Embryonic facial prominence (tissue), 1 donor: ENCODE measurements at regions not wholly inside any gene's neighbourhood (a gene's known extent, or its start where the extent isn't known, plus 50 kb on each side); places are given as distances from the start of the nearest gene placed in this dataset.

Experiments
- DNase-seq: peaks from one replicate; pipeline ENCODE4 v3.0.0-alpha.2; 2016; ENCODE audit errors: extremely low spot score

DNA sequence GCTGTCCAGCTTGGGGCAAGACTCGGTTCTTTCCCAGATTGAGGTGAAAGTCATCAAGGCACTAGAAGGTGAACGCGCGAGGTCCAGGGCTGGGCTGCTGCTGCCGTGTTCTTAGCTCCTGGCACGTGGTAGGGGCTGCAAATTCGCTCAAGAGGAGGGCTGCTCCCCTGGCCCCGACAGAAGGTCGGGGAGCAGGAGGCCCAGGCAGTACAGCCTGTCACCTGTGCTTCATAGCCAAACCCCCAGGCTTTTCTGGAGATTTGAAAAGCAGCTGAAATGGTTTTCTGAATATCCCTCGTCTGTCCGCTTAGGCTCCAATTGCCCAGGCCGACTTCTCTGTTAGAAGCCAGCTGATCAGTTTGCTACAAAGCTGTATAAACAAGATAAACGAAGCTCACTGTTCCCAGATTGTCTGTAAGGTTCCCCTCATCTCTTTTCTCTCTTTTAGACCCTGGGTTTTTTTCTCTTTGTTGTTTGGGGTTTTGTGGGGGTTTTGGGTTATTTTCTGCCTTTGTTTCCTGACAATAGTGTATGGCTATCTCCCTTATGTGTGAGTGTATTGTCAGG, 60.0 kb upstream of the STX18 start:
- DNase-seq, result no peak

DNA sequence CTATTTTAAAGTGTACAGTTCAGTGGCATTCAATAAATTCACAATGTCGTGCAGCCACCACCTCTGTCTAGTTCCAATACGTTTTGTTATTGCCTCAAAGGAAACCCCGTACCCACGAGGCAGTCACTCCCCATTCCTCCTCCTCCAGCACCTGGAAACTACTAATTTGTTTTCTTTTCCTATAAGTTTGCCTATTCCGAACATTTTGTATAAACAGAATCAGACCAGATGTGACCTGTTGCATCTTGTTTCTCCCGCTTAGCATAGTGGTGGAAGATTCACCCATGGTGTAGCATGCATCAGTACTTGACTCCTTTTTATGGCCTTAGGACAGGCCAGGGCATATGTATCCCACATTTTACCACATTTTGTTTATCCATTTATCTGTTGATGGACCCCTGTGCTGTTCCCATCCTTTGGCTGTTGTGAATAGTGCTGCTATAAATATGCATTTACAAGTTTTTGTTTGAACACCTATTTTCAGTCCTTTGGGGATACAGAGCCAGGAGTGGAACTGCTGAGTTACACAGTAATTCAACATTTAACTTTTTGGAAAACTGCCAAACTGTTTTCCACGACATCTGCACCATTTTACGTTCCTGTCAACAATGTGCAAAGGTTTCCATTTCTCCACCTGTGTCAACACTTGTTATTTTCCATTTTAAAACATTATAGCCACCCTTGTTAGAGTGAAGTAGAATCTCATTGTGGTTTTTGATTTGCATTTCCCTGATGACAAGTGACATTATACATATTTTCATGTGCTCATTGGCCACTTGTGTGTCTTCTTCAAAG, 57.8 kb upstream of the STX18 start:
- DNase-seq, result no peak

DNA sequence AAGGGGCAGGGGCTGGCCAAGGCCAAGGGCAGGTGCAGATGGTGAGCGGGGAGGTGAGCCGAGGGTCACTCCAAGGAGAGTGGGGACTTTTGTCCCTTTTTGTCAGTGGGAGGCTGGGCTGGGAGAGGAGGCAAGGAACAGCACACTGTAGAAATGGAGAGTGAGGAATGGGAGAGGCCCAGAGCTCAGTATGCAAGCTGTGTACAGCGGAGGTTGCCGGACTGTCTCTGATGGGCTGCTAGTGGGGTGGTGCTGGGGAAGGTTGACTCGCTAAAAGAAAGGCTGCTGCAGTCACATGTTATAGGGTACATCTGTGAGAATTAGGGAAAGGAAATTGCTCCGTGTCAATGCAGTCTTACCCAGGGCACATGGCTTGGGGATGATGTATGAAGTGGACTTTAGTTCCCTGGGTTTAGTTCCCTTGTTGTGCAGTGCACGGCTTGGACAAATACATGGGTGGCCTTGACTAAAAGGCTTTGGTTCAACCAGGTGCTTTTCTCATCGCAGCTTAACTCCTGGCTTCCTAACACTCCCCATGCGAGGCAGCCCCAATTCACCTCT, 57.1 kb upstream of the STX18 start:
- no peak for DNase-seq

DNA sequence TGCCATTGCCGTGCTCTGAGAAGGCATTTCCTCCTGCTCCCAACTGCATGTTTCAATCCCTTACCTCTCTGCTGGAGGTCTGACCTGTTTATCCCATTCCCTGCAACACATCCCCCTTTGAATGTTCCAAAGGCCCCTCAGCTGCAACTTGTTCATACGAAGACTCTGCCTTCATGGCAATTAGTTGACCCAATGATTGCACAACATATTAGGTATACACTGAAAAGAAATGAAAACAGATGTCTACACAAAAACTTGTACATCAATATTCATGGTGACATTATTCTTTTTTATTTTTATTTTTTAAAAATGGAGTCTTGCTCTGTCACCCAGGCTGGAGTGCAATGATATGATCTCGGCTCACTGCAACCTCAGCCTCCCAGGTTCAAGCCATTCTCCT, 54.9 kb upstream of the STX18 start:
- DNase-seq, result no peak

DNA sequence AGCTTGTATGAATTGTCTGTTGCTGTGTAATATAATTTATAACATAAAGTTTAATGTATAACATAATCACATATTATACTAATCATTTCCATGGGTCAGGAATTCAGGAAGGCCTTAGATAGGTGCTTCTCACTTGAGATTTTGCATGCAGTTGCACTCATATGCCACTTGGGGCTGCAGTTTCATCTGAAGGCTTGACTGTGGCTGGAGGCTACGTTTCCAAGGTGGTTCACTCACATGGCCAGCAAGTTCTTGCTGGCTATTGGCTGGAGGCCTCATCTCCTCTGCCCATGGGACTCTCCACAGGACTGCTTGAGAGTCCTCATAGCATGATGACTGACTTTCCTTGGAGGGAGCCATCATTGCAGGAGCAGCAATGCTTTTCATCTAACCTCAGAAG, 53.4 kb upstream of the STX18 start:
- no peak for DNase-seq

DNA sequence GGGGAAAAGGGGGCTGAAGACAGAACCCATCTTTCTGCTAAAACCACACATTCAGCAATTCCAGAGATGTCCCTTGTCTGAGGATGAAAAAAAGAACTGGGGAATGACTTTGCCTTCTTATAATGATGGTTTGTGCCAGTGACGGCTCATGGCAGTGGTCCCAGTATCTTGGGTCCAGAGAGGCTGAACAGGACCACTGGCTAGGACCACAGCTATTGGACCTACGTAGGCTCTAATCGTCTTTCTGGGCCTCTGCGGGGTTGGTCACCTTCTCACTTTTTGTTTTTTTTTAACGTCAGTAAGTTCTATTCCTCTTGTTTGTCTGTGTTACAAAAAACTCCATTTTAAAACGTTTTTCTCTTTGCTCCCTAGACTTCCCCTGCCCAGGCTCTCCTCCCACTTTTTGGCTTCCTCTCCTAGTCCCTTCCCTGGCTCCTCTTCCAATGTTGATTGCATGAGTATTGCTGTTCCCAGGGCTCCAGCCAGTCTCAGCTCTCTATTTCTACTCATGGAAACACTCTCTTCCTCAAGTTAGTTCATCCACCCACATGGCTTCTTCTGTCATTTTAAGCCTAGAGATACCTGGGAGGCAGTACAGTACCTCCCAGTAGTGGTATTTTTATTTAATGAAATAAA, 52.6 kb upstream of the STX18 start:
- no peak for DNase-seq

DNA sequence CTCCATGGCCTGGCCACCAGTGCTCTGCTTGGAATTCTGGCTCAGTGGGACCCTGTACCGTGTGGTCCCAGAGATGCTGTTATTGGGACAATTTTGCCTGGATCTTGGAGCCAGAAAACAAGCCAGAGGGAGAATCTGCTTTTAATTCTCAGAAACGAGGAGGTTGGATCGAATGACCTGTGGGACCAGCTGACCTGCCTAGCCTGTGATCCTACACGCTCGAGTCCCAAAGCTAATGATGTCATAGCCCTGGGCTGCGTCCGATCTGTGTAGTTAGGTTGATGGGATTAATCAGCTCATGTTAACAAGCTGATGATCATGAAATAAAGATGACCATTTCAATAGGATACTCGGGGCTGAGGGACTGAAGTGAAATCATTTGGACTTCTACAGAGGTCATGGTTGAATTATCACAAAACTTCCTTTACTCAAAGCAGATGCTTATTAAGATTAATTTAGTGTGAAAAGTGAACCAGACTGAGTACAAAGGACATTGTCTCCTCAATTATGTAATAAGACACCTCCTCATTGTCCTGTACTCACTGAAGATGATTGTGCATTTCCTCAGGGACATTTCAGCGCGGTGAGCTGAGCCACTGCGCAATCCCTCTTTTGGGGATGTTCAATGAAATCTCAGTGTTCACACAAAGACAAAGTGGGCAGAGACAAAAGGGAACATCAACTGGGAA, 51.9 kb upstream of the STX18 start:
- DNase-seq, result no peak

DNA sequence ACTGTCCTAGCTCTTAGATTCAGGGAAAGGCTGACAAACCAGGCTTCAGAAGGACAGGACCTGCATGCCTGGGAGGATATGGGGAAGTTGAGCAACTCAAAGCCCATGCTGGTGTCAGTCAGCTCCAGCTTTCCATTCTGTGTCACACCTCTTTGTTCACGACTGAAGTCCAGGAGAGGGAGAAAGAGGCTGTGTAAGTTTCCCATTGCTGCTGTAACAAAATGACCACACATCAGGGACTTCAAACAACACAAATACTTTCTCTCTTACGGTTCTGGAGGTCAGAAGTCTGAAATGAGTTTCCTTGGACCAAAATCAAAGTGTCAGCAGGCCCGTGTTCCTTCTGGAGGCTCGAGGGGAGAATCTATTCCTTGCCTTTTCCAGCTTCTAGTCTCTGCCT, 50.6 kb upstream of the STX18 start:
- DNase-seq, result no peak
